ENCODE measurements at regions not wholly inside any gene's neighbourhood (a gene's known extent, or its start where the extent isn't known, plus 50 kb on each side); places are given as distances from the start of the nearest gene placed in this dataset.

- TF ChIP-seq CTCF (IDR thresholded peaks at IDR 0.05; ENCODE audit: insufficient read depth, low read length, poor library complexity, severe bottlenecking): peak; percentile 63
- TF ChIP-seq EZH2phosphoT487 (conservative IDR thresholded peaks at IDR 0.05; ENCODE audit: low read length): no peak
Measured at GRCh38 chr10:63866075-63866746, 345.0 kb downstream of the REEP3 start.
